ENCODE measurements at regions not wholly inside any gene's neighbourhood (a gene's known extent, or its start where the extent isn't known, plus 50 kb on each side); places are given as distances from the start of the nearest gene placed in this dataset.

GRCh38 chr10:57987055-57987721, 280.5 kb downstream of the IPMK start:
- Histone ChIP-seq H3K27ac (no peak overlapping the region), H3K27me3 (no peaks in the 10 kb centered on the region), H3K4me3 (no peak overlapping the region), H3K4me1 (no peaks in the 10 kb centered on the region), H3K9me3 (no peaks in the 10 kb centered on the region), H3K9ac (ENCODE audit: low read depth in 2 of 2, low read length in 2 of 2) (no peak overlapping the region), H3K36me3 (no peaks in the 10 kb centered on the region)
- no peak for TF ChIP-seq CTCF (IDR thresholded peaks at IDR 0.05)
- DNase-seq, result no peak
- intact Hi-C loops (cut with DNase I), result no loop called here

- Histone ChIP-seq H3K36me3 (no peaks in the 10 kb centered on the region), H3K9ac (ENCODE audit: low read depth in 2 of 2, low read length in 2 of 2) (no peak overlapping the region), H3K9me3 (no peaks in the 10 kb centered on the region), H3K4me1 (no peaks in the 10 kb centered on the region), H3K27ac (no peak overlapping the region), H3K27me3 (no peaks in the 10 kb centered on the region), H3K4me3 (no peak overlapping the region)
- no peak for TF ChIP-seq CTCF (IDR thresholded peaks at IDR 0.05)
- DNase-seq, result no peak
- intact Hi-C loops (cut with DNase I), result no loop called here
These were observed 281.3 kb downstream of the IPMK start for GRCh38 chr10:57986422-57986821.

GRCh38 chr10:57983281-57983791, 284.4 kb downstream of the IPMK start:
- Histone ChIP-seq H3K27me3 (no peaks in the 10 kb centered on the region), H3K4me3 (no peak overlapping the region), H3K9ac (ENCODE audit: low read depth in 2 of 2, low read length in 2 of 2) (no peak overlapping the region), H3K9me3 (no peaks in the 10 kb centered on the region), H3K27ac (no peak overlapping the region), H3K36me3 (no peaks in the 10 kb centered on the region), H3K4me1 (no peaks in the 10 kb centered on the region)
- intact Hi-C loops (cut with DNase I), result no loop called here
- TF ChIP-seq CTCF (IDR thresholded peaks at IDR 0.05), result no peak
- no peak for DNase-seq

- Histone ChIP-seq H3K9ac (ENCODE audit: low read depth in 2 of 2, low read length in 2 of 2) (no peak overlapping the region), H3K27ac (no peak overlapping the region), H3K27me3 (no peaks in the 10 kb centered on the region), H3K4me3 (no peak overlapping the region), H3K4me1 (no peaks in the 10 kb centered on the region), H3K36me3 (no peaks in the 10 kb centered on the region), H3K9me3 (no peaks in the 10 kb centered on the region)
- no peak for TF ChIP-seq CTCF (IDR thresholded peaks at IDR 0.05)
- DNase-seq, result no peak
- intact Hi-C loops (cut with DNase I), result no loop called here
These were observed 285.6 kb downstream of the IPMK start for GRCh38 chr10:57982091-57982490.

- TF ChIP-seq CTCF (IDR thresholded peaks at IDR 0.05), result no peak
- H3K36me3 ChIP-seq, result no peaks in the 10 kb centered on the region
- H3K9ac ChIP-seq (ENCODE audit: low read depth in 2 of 2, low read length in 2 of 2), result no peak overlapping the region
- H3K4me1 ChIP-seq, result no peaks in the 10 kb centered on the region
- no peak for DNase-seq
- H3K4me3 ChIP-seq, result no peak overlapping the region
- no peaks in the 10 kb centered on the region for H3K9me3 ChIP-seq
- H3K27me3 ChIP-seq, result no peaks in the 10 kb centered on the region
- intact Hi-C loops (cut with DNase I), result no loop called here
- H3K27ac ChIP-seq, result no peak overlapping the region
These were observed 287.7 kb downstream of the IPMK start for GRCh38 chr10:57979956-57980355.
